GM12878 (cell line): ENCODE measurements at regions not wholly inside any gene's neighbourhood (a gene's known extent, or its start where the extent isn't known, plus 50 kb on each side); places are given as distances from the start of the nearest gene placed in this dataset.
"Not testable (repeated sequence)": the region's sequence is repeated elsewhere in the genome, so short reads cannot be mapped to it uniquely, and the experiment has no call there.

Experiments used
- ATAC-seq: fragments of 200-7000 bp; cut with Tn5 transposase; 3 replicates; pipeline ENCODE4 v1.9.1; 2020; ENCODE audit warnings: mild to moderate bottlenecking, moderate library complexity
- BruUV-seq: library from RNA; stranded (reverse); fragments of 400-500 nt; replicated peaks from 2 replicates; lab custom pipeline; 2021; lab: Mats Ljungman, UMichigan
- CTCF ChIA-PET: fragments of 300-600 bp; sonication (Branson Sonifier 250); formaldehyde crosslinking; extraction: SDS; loops from one replicate; lab custom pipeline; 2021; ENCODE audit warnings: inconsistent platforms; lab: Yijun Ruan, JAX
- POLR2A ChIA-PET: fragments of 350-600 bp; formaldehyde crosslinking; extraction: SDS; loops from one replicate; lab custom pipeline; 2021; ENCODE audit warnings: inconsistent platforms; lab: Charles Lee
- RAD21 ChIA-PET: fragments of 300-600 bp; sonication (Branson Sonifier 250); formaldehyde crosslinking; loops from one replicate; lab custom pipeline; 2023; ENCODE audit warnings: antibody characterized with exemption; ENCODE audit not compliant: unreplicated experiment; lab: Charles Lee
- SMC1A ChIA-PET: fragments of 300-600 bp; sonication (Branson Sonifier 250); formaldehyde crosslinking; loops from one replicate; lab custom pipeline; 2023; ENCODE audit not compliant: unreplicated experiment, uncharacterized antibody; lab: Charles Lee
- DNase-seq: peaks from one replicate; pipeline ENCODE4 v3.0.0-alpha.2; 2011; ENCODE audit warnings: low read depth, low spot score
- FAIRE-seq: peaks from 3 replicates; lab custom pipeline; 2011; peaks lifted over from hg19 to GRCh38; lab: Jason Lieb, UNC
- H2AFZ ChIP-seq: 2 replicates; pipeline ENCODE4 v1.6.0; 2011; ENCODE audit warnings: low read depth, low read length, control low read depth; ENCODE audit not compliant: control insufficient read depth
- H3K27ac ChIP-seq: 2 replicates; pipeline ENCODE4 v1.5.1; 2011; ENCODE audit warnings: control low read depth; ENCODE audit not compliant: control insufficient read depth, insufficient read depth
- H3K27me3 ChIP-seq, 2 experiments: replicated peaks in 1 of 2; 2 replicates each; pipeline versions ENCODE4 v1.6.0 to v1.6.1; 2011; ENCODE audit warnings: low read length in 1 of 2; ENCODE audit not compliant: control insufficient read depth in 2 of 2, insufficient read depth in 2 of 2
- H3K36me3 ChIP-seq, 2 experiments: 2 replicates each; pipeline ENCODE4 v1.5.1; 2011; ENCODE audit warnings: low read length in 1 of 2; ENCODE audit not compliant: control insufficient read depth in 2 of 2, insufficient read depth in 2 of 2
- H3K4me1 ChIP-seq: 2 replicates; pipeline ENCODE4 v1.6.1; 2011; ENCODE audit warnings: mild to moderate bottlenecking, low read length, moderate library complexity, mixed read lengths; ENCODE audit not compliant: control insufficient read depth, insufficient read depth
- H3K4me2 ChIP-seq: 2 replicates; pipeline ENCODE4 v1.6.0; 2011; ENCODE audit warnings: control low read depth; ENCODE audit not compliant: control insufficient read depth, insufficient read depth
- H3K4me3 ChIP-seq: fragments of 200-600 bp; sonication (generic); 2 replicates; pipeline ENCODE4 v1.5.1; 2016
- H3K79me2 ChIP-seq: 2 replicates; pipeline ENCODE4 v1.6.0; 2011; ENCODE audit warnings: low read length; ENCODE audit not compliant: control insufficient read depth, insufficient read depth
- H3K9ac ChIP-seq: 2 replicates; pipeline ENCODE4 v1.8.0; 2011; ENCODE audit warnings: low read length, control low read depth, mixed read lengths; ENCODE audit not compliant: control insufficient read depth, insufficient read depth
- H3K9me3 ChIP-seq: replicated peaks from 3 replicates; pipeline ENCODE4 v1.5.1; 2011; ENCODE audit warnings: mild to moderate bottlenecking, low read length; ENCODE audit not compliant: control insufficient read depth, insufficient read depth
- H4K20me1 ChIP-seq: 2 replicates; pipeline ENCODE4 v1.6.0; 2011; ENCODE audit not compliant: control insufficient read depth, insufficient read depth
- E2F4 ChIP-seq: IDR thresholded peaks from 2 replicates; pipeline ENCODE4 v1.6.1; 2012; ENCODE audit warnings: low read depth, low read length, improper control_type of control experiment
- IKZF2 ChIP-seq, 2 experiments: fragments of 450-650 bp; IDR thresholded peaks; 2 replicates each; pipeline ENCODE4 v1.6.1; 2017; ENCODE audit warnings: mild to moderate bottlenecking in 2 of 2, moderate library complexity in 2 of 2
- MEF2B ChIP-seq: fragments of 450-650 bp; IDR thresholded peaks from 2 replicates; pipeline ENCODE4 v1.6.1; 2018; ENCODE audit warnings: mild to moderate bottlenecking, moderate library complexity; ENCODE audit not compliant: partially characterized antibody, poor library complexity, severe bottlenecking
- PAX8 ChIP-seq: fragments of 450-650 bp; IDR thresholded peaks from 2 replicates; pipeline ENCODE4 v1.6.1; 2017; ENCODE audit warnings: mild to moderate bottlenecking, moderate library complexity
- RAD51 ChIP-seq: fragments of 450-650 bp; IDR thresholded peaks from 2 replicates; pipeline ENCODE4 v1.6.1; 2016; ENCODE audit warnings: moderate library complexity, mild to moderate bottlenecking, inconsistent platforms
- SP1 ChIP-seq: IDR thresholded peaks from one replicate; pipeline ENCODE4 v1.6.1; 2011; ENCODE audit warnings: low read depth, low read length
- ZNF384 ChIP-seq: IDR thresholded peaks from 2 replicates; pipeline ENCODE4 v1.6.1; 2012; ENCODE audit warnings: low read depth, mild to moderate bottlenecking, low read length, improper control_type of control experiment, borderline replicate concordance
- WGBS: methylation state at CpG from one replicate; pipeline ENCODE4 v1.1.6; 2016; ENCODE audit warnings: low lambda C conversion rate; ENCODE audit not compliant: insufficient replicate concordance, insufficient coverage; ENCODE audit errors: missing lambda C conversion rate; 5-methylcytosine and 5-hydroxymethylcytosine counted together
- in situ Hi-C: fragments of 300-500 bp; cut with MboI; formaldehyde crosslinking; loops from 9 replicates; pipeline ENCODE4 v1.14.3; 2018; ENCODE audit warnings: mixed read lengths
- intact Hi-C: fragments of 100-400 bp; cut with micrococcal nuclease; formaldehyde crosslinking; loops from one replicate; pipeline ENCODE4 v1.14.2; 2022; ENCODE audit not compliant: unreplicated experiment

DNA sequence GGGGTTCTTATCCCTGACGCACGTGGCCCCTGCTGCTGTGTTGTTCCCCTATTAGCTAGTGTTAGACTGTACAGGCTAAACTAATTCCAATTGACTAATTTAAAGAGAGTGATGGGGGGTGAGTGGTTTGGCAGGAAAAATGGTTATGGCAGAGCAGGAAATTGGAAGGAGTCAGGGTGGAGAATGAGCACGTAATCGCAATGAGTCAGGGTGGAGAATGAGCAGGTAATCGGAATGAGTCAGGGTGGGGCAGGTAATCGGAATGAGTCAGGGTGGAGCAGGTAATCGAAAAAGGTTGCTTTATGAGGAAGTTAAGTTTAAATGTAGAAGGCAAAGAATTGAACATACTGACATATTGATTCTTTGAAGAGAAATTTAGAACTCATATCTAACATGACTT, 1002.6 kb upstream of the HS3ST1 start:
- H3K36me3 ChIP-seq, POLR2A ChIA-PET, H3K4me2 ChIP-seq, BruUV-seq, H3K4me1 ChIP-seq, FAIRE-seq, ATAC-seq, H3K27me3 ChIP-seq, H4K20me1 ChIP-seq, H3K79me2 ChIP-seq, SMC1A ChIA-PET, in situ Hi-C loops, H3K4me3 ChIP-seq, CTCF ChIA-PET, intact Hi-C loops, H3K9ac ChIP-seq, H3K27ac ChIP-seq, RAD21 ChIA-PET, DNase-seq, H3K9me3 ChIP-seq, H2AFZ ChIP-seq: not testable (repeated sequence)
- 69% methylated on average over 7 of the region's 7 CpGs for WGBS

DNA sequence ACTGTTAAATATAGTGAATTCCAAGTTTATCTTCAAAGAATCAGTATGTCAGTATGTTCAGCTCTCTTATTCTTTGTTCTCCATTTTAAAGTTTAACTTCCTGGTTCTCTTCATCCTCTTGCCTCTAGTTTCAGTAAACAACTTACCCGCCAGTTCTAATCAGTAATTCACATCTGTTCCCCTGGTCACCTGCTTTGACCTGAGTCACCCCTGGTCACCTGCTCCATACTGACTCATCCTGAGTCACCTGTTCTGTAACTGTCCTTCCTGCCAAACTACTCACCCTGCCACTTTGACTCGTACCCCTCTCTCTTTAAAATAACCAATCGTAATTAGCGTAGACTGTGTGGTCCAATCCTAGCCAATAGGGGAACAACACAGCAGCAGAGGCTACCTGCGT, 992.7 kb upstream of the HS3ST1 start:
- TF ChIP-seq PAX8 = no peak
- TF ChIP-seq IKZF2 (IDR thresholded peaks at IDR 0.05) = no peak
- TF ChIP-seq RAD51 = no peak
- TF ChIP-seq SP1 = no peak
- TF ChIP-seq MEF2B = no peak
- no peak for TF ChIP-seq E2F4
- no peak for TF ChIP-seq ZNF384
- no TSS peak for BruUV-seq
- ChIA-PET RAD21 (no interaction called here), CTCF (no interaction called here), POLR2A (no interaction called here), SMC1A (interaction anchor here (0.6 kb wide), 2 partner anchors 156 to 365 kb away, joined by 3 to 4 read pairs; no protein-coding TSS in a partner anchor)
- no peak overlapping the region for H2AFZ ChIP-seq
- no peak for FAIRE-seq
- H3K4me3 ChIP-seq = no peak overlapping the region
- H3K9ac ChIP-seq = no peak overlapping the region
- no peaks in the 10 kb centered on the region for H3K79me2 ChIP-seq
- H3K27me3 ChIP-seq = no peaks in the 10 kb centered on the region
- no peaks in the 10 kb centered on the region for H3K4me1 ChIP-seq
- H3K27ac ChIP-seq = no peak overlapping the region
- H4K20me1 ChIP-seq = no peaks in the 10 kb centered on the region
- no peak overlapping the region for H3K4me2 ChIP-seq
- intact Hi-C loops (no loop called here), in situ Hi-C loops (no loop called here)
- no peaks in the 10 kb centered on the region for H3K9me3 ChIP-seq
- DNase-seq = no peak
- H3K36me3 ChIP-seq = no peaks in the 10 kb centered on the region
- WGBS = 51% methylated on average over 5 of the region's 5 CpGs
- ATAC-seq = no peak
